HK-2 (cell line): ENCODE measurements at regions not wholly inside any gene's neighbourhood (a gene's known extent, or its start where the extent isn't known, plus 50 kb on each side); places are given as distances from the start of the nearest gene placed in this dataset.
"Not testable (repeated sequence)": the region's sequence is repeated elsewhere in the genome, so short reads cannot be mapped to it uniquely, and the experiment has no call there.

ENCODE experiments used
- DNase-seq: peaks from one replicate; pipeline ENCODE4 v3.0.0-alpha.2; 2018; ENCODE audit not compliant: unreplicated experiment

- no peak for DNase-seq
These were observed 743.1 kb upstream of the B3GALT2 start for GRCh38 chr1:193929374-193930033.

GRCh38 chr1:193927550-193927949 is 741.1 kb upstream of the B3GALT2 start:
- no peak for DNase-seq

DNA sequence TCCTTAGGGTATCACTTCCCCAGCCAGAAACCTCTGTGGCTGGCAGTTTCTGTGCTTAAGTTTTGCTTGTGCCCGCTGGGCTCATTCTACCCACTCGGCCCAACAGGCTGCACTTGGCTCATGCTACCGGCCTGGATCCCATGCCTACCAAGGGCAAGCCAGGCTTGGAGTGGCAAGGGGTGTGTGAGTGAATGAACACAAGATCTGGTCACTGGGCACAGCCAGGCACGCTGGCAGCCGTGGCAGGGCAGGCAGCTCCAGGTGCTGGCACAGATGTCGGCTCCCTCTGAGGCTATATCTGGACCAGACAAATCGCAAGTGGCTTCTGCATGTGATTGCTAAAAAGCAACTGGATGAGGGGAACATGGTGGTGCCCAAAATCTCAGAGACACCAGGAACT is 740.5 kb upstream of the B3GALT2 start:
- no peak for DNase-seq

DNA sequence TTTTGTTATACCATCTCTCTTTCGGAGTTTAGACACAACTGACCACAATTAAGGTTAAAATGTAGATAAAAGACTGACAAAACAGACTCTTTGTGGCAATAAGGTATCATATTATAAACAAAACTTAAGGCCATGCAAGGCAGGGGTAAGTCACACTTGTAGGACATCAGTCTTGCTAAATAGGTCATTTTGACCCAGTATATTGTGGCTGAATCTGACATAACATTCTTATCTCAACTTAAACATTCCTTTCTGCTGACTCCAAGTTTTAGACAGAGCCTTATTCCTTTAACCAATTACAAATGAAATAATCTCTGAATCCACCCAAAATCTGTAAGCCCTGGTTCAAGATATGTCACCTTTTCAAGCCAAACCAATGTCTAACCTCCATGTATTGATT is 733.4 kb upstream of the B3GALT2 start:
- DNase-seq, result no peak

GRCh38 chr1:193916452-193916851 is 730.0 kb upstream of the B3GALT2 start:
- DNase-seq, result no peak

GRCh38 chr1:193914871-193915270 is 728.5 kb upstream of the B3GALT2 start:
- no peak for DNase-seq

DNA sequence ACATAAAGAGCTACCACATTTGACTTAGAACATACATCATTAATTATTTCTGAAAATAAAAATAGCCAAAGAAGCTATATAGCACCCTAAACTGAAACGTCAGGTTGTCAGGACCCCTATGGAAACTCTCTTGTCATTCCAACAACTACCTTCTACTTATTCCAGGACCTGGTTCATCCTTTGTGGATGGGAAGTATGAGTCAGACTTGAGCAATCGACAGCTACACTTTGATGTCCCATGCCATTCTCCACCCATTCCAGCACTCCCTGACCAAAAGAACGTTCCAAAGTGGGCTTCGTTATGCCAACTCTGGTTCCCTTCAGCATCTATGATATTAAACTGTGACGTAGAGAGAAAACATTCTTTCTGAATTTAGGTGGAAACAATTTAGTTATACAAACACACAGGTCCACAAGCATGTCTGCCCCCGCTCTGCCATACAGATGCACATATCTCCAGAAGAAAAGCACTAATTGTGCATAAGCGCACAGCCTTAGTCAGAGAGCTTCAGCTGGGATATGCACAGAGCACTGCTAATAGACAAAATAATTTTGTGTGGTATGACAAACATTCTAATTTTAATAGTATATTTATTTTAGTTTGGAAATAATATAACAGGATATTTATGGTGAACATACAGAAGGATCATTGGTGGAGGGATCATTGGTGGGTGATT is 723.1 kb upstream of the B3GALT2 start:
- no peak for DNase-seq

DNA sequence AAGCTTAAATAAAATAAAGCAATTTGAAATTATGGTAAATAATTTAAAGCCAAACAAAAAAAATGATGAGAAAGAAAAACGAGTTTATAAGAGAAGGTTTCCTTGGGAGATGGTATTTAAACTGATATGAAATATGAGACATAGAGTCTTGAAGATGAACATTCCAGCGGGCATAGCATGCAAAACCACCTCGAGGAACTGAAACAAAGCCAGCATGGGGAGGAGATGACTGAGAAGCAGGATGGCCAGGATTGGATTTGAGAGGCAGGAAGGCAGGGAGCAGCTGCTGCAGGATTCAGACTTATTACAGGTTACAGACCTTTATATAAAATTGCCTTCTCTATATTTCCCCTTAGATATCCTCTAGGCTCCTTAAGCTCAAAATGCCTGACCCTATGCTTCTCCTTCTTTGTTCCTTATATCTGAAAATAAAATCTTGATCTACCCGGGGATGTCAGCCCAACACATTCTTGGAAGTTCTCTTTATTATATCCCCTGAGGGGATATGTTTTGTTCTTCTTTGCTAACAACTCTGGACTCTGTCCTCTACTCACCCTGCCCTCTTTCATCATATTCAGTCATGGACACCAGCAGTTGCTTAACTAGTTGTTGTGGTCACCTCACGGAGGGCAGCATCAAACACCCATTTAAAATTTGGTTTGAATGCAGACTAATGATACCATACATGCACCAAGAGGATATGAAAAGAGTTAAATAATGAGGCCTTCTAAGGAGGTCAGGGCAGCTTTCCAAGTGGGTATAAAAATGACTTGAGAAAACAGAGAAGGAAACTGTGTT is 719.1 kb upstream of the B3GALT2 start:
- no peak for DNase-seq

GRCh38 chr1:193891788-193892187 is 705.4 kb upstream of the B3GALT2 start:
- DNase-seq, result no peak

DNA sequence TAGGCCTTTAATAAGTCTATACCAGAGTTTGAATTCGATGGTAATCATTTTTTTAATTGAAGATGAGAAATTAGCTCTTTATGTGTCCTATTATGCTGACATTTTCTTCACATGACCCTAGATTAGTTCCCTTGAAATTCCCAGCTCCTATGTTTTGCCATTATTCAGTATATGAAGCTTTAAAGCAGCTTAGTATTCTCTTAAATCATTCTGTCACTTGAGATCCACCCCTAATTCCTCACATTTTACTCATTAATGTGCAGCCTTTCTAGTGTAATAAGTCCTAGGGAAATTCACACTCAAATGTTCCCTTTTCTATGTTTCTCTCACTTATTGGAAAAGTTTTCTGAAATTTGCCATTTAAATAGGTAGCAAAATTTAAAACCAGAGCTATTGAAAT is 704.5 kb upstream of the B3GALT2 start:
- DNase-seq, result no peak

DNA sequence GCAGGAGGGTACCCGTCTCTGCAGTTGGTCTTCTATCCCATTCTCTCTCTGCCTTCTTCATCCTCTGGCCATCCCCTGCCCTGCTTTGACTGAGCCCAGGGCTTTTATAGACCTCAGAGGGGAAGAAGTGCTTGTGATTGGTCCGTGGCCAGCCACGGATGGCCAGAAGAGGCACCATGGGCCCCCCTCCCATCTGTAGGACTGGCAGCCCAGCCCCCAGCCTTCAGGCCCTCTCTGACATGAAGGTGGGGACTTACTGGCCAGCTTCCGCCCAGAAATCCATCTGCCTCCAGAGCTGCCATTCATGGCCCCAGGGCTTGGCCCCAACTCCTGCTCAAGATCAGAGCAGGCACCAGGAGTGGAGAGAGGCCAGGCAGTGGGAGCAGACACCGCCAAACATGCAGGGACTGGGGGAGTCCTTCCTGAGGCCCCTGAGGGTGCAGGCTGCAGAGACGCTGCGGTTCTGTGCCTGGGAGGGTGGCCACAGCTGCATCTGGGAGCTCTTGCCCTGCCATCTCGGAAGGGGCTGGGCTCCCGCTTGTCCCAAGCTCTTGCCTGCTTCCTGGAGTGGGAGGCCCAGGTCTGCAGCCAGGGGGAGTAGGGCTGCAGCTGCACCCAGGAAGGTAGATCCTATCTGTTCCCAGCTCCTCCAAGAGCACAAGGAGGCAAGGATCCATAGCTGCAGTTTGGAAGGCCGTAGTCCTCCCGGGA is 698.6 kb upstream of the B3GALT2 start:
- DNase-seq, result no peak

DNA sequence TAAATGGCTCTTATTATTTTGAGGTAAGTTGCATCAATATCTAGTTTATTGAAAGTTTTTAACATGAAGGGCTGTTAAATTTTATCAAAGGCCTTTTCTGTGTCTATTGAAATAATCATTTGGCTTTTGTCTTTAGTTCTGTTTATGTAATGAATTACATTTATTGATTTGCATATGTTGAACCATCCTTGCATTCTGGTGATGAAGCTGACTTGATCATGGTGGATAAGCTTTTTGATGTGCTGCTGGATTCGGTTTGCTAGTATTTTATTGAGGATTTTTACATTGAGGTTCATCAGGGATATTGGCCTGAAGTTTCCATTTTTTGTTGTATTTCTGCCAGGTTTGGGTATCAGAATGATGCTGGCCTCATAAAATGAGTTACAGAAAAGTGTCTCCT is 691.5 kb upstream of the B3GALT2 start:
- not testable (repeated sequence) for DNase-seq

DNA sequence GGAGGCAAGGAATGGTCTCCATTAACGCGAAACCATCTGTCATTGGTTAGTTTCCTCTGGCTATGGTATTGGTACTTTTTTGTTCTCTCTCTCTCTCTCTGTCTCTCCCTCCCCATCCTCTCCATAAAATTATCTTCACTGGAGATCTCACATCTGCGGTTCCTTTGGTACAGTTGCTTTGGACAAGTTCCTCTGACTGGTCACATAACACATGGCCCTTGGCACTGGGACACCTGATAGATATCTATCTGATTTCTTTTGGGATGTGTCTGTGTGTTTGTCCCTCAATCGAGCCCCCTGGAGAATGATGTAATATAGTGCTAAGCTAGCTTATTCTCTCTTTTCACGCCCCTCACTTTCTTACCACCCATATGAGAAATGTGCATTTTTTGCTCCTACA is 682.0 kb upstream of the B3GALT2 start:
- no peak for DNase-seq

GRCh38 chr1:193856261-193856660 is 669.8 kb upstream of the B3GALT2 start:
- no peak for DNase-seq

DNA sequence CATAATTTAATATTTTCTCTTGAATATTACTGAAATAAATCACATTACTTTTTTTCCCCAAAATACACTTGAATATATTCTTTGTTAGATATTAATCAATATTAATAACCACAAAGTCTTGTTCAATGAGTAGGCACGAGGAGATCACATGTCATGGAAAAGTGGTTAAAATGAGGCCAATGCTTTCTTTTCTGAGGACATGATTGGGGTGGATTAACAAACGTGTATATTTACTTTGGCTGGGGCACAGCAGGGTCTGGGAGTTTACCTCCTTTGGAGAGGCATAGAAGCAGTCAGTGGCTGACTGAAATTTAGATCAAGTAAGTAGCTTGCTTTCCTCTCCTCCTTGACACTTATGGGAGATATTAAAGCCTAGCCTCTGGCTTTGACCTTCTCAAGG is 664.3 kb upstream of the B3GALT2 start:
- no peak for DNase-seq

DNA sequence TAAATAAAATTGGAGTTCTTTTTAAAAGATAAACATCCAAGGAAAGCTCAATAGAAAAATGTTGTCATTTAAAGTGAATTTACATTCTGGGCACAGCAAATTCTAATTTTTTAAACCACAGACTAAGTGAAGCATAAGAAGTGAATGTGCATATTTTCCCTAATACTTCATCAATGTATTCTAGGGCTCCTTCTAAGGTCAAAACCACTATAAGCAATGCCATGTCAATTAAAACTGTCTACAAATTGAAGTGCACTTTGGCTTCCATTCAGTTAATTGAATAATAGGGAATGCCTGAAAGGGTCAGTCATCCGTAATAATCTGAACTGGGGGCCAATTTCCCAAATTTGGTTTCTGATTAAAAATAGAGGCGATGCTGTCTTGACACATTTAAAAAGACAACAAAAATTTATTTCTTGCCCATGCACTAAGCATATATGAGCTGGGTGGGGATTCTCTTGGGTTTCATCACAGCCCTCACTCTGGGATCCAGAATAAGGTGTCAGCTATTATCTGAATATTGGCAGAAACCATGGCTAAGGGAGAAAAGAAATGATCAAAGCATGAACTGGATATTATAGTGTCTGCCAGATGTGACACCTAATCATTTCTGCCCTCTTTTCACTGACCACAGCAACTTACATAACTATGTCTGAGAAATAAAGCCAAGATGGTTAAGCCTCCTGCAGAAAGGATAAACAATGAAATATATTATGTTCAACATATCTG is 660.6 kb upstream of the B3GALT2 start:
- no peak for DNase-seq

DNA sequence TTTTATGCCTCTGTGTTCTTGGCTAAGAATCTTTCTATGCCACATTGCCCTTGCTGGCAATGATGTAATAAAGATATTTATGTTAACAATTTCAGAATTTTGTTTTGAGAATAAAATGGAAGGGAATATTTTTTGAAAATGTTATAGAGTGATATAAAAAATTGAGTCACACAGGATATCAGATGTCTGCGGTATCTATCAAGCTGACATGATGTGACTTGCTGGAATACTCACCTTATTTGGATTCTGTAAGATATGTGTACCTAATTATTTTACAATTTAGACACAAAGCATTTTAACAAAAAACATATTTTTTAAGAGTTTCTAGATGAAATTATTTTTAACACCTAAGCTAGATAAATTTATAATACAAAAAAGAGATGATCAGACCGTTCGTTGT is 660.0 kb upstream of the B3GALT2 start:
- no peak for DNase-seq

- no peak for DNase-seq
These were observed 655.4 kb upstream of the B3GALT2 start for GRCh38 chr1:193841857-193842256.

- DNase-seq, result no peak
These were observed 645.1 kb upstream of the B3GALT2 start for GRCh38 chr1:193831465-193831864.

DNA sequence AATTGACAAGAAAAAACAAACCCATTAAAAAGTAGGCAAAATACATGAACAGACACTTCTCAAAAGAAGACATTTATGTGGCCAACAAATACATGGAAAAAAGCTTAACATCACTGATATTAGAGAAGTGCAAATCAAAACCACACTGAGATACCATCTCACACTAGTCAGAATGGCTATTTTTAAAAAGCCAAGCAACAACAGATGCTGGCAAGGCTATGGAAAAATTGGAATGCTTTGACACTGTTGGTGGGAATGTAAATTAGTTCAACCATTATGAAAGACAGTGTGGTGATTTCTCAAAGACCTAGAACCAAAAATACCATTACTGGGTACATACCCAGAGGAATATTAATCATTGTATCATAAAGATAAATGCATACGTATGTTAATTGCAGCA is 641.1 kb upstream of the B3GALT2 start:
- DNase-seq, result no peak

DNA sequence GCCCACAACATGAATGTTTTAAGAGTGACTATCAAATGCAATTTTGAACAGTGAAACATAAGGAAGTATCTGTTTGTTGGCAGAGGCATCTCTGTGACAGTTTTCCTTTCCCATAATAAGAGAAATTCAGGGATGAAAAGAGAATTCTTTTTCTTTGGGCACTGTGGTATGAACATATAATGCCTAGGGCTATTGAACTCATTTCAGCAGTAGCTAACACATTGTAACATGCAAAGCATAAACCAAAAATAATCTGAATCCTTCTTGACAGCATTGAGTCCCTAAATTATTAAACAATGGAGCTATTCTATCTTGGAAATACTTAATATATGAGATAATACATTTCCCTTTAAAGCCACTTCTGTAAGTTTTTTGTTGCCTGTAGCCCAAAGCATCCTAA is 633.0 kb upstream of the B3GALT2 start:
- no peak for DNase-seq

GRCh38 chr1:193807208-193807607 is 620.8 kb upstream of the B3GALT2 start:
- DNase-seq, result no peak
